COLO668 (cell line): ENCODE measurements at regions not wholly inside any gene's neighbourhood (a gene's known extent, or its start where the extent isn't known, plus 50 kb on each side); places are given as distances from the start of the nearest gene placed in this dataset.
A peak's percentile ranks its signal among the peaks of the same experiment; 100 is the strongest.

Experiments
- DNase-seq: peaks from one replicate; lab custom pipeline; 2025; ENCODE audit not compliant: unreplicated experiment; lab: John Stamatoyannopoulos, UW

DNA sequence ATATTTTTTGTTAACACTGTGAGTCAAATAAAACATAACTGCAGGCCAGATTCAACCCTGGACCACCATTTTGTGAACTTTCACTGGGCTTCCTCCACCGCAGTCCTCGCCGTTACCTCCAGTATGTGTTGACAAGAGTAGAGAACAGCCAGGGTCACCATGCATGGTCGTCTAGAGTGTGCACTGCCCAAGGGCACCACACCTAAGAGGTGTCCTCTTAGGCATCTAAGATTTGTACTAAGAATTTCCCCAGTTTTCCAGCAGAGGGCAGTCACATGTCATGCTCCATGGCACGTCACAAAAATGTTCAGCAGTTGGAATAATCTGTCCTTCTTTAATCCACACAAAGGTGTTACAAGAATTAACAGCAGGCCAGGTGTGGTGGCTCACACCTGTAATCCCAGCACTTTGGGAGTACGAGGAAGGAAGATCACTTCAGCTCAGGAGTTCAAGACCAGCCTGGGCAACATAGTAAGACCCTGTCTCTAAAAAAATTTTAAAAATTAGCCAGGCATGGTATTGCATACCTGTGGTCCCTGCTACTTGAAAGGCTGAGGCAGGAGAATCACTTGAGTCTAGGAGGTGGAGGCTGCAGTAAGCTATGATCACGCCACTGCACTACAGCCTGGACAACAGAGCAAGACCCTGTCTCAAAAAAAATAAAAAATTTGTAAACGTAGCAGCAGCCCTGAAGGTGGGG, 71.2 kb upstream of the FOXK1 start:
- DNase-seq = peak; percentile 63

DNA sequence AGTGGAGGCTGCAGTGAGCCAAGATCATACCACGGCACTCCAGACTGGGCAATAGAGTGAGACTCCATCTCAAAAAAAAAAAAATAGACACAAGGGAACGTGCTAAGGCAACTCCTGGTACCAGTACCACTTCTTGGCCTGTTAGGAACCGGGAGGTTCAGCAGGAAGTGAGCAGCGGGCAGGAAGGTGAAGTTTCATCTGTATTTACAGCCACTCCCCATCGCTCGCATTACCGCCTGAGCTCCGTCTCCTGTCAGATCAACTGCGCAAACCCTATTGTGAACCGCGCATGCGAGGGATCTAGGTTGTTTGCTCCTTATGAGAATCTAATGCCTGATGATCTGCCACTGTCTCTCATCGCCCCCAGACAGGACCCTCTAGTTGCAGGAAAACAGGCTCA, 69.9 kb upstream of the FOXK1 start:
- DNase-seq = no peak

DNA sequence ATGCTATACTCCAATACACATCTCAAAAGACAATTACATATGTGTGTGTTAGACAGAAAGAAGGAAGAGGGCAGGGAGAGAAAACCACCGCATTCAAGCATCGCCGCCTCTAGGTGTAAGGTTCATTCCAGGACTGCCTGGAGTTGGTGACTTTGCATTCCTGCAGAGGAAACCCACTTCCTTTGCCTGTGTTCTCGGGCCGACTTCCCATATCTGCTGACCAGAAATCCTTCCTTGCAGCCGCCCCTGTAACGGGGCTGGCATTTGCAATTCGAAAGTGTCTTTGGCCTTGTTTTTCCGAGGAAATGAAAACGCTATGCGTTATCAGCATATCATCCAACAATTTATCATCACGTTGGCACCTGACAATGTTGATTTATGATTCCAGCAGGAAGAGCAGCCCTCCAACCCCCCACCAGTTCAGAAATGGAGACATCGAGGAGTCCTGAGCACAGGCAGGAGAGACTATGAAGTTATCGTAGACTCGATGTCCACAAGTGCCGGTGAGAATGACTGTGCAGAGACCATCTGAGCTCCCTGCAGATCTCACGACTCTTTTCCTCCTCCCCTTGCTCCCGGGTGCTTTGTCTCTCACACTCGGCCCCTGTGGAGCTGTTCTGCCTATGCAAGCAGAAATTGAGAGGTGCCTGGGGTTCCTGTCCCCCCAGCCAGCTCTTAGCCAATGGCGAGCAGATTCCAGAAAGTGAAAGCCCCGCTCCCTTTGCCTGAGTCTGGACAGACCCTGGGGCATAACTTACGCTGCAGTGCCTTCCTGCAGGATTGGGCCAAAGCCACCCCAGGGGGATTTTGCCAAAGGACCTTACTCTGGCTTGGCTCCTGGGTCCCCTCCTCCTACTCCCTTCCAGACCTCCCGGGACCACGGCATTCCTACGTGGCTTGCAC, 68.9 kb upstream of the FOXK1 start:
- no peak for DNase-seq

DNA sequence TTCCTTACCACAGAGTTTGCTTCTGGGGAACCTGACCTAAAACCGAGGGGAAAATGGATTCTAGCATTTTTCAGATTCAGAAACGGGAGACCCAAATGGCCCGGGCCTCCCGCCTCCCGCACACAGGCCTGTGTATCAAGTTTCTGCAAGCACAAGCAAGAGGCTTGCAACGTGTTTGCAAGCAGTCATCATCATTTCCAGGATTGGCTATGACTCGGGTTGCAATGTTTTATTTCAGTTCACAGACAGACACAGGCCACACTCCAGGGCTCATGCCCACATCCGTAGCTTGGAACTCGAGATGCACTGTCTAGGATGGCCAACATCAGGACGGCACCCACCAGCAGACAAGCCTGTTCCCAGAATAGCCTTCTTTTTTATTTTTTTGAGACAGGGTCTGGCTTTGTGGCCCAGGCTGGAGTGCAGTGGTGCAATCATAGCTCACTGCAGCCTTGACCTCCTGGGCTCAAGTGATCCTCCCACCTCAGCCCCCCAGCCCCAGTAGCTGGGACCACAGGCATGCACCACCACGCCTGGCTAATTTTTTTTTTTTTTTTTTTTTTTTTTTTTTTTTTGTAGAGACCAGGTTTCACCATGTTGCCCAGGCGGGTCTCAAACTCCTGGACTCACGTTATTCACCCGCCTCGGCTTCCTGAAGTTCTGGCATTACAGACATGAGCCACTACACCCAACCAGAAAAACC, 68.1 kb upstream of the FOXK1 start:
- DNase-seq = no peak

DNA sequence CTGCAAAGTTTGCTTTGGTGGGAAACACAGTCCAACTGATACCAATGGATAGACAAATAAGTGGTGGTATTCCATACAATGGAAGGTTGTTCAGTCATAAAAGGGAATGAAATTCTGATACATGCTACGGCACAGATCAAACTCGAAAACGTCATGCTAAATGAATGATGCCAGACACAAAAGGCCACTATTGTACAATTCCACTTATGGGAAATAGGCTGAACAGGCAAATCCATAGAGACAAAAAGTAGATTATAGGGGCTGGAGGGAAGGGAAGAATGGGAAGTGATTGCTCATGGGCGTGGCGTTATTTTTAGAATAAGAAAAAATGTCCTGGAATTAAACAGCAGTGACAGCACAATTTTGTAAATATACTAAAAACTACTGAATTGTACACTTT, 66.0 kb upstream of the FOXK1 start:
- DNase-seq = no peak

DNA sequence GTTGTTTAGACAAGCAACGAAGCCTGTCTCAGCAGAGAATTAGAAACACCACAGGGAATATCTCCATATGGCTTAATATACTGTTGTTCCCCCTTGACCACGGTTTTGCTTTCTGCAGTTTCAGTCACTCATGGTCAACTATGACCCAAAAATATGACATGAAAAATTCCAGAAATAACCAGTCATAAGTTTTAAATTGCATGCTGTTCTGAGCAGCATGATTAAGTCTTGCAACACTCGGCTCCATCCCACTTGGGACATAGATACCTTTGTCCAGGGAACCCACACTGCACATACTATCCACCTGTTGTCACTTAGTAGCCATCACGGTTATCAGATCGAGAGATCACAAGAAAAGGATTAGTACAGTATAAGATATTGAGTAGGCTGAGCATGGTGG, 60.7 kb upstream of the FOXK1 start:
- no peak for DNase-seq

DNA sequence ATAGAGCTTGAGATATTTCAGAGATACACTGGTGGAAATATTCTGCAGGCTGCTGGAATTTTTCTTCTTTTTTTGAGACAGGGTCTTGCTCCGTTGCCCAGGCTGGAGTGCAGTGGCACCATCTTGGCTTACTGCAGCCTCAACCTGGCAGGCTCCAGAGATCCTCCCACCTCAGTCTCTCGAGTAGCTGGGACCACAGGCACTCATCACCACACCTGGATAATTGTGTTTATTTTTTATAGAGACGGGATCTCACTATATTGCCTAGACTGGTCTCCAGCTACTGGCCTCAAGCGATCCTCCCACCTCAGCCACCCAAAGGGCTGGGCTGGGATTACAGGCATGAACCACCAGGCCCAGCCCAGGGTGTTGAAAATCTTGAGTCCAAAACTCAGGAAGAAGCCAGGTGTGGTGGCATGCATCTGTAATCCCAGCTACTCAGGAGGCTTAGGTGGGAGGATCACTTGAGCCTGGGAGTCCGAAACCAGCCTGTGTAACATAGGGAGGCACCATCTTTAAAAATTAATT, 55.7 kb upstream of the FOXK1 start:
- DNase-seq = no peak

DNA sequence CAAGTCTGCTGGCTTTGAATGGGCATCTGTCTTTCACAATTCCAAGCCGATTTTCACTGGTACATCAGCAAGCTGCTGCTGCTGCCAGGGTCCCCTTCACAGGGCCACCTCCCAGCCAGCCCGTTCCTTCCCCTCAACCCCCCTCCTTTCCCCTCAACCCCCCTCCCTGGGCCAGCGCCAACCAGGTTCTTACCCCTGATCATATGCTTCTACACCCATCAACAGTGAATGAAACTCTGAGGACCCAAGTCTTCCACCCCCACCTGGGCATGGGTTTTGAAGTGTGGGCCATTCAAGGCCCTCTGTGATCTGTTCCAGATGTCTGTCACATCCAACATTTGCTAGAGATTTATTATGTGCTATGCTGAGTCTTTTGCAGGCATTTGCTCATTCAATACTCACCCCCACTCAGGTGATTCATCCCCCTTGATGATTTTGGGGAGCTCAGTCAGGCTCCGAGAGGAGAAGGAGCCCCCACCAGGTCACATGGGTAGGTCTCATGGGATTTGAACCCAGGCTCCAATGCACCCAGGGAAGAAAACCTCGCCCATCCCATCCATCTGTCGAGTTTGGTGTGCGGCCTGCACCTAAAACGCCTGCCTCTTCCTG, 52.7 kb upstream of the FOXK1 start:
- DNase-seq = no peak

DNA sequence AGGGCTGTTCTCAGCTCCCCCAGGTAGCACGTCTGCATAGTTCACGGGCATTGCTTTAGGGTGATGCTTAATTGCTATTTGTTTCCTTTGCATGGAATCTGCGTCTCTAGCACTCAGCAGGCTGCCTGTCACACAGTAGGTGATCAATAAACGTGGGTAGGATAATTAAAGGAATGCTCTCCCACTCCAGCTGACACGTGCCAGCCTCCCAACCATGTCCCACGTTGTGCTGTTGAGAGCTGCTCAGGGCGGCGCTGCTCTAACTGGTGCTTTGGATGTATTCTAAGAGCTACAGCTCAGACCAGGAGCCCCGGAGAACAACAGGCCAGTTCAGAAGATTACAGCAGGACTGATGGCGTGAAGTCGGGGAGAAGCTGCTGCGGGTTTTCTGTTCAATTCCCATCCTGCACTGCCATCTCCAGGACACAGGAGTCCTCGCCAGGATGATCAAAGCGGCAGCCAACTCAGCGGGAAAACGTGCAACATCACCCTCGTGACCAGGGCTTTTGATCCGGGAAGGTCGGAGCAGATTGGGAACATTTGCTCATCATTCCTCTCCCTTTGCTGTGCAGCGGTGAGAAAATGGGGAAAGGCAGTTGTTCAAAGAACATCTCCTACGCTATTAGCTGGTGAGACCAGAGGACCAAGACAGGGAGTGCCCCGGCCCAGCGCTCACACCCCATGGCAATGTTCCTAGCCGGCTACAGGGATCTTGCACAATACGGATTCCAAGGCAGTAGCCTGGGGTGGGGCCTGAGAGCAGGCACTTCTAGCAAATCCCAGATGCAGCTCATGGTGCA, 50.5 kb upstream of the FOXK1 start:
- DNase-seq = peak; percentile 55
